HepG2 (cell line): ENCODE measurements at regions not wholly inside any gene's neighbourhood (a gene's known extent, or its start where the extent isn't known, plus 50 kb on each side); places are given as distances from the start of the nearest gene placed in this dataset.

Experiments used
- ATAC-seq: fragments of 200-7000 bp; cut with Tn5 transposase; 3 replicates; pipeline ENCODE4 v1.9.1; 2020; ENCODE audit warnings: mild to moderate bottlenecking, moderate library complexity
- BruUV-seq: library from RNA; stranded (reverse); fragments of 400-500 nt; replicated peaks from 2 replicates; lab custom pipeline; 2021; lab: Mats Ljungman, UMichigan
- CTCF ChIA-PET: fragments of 300-600 bp; formaldehyde crosslinking; extraction: SDS; loops from one replicate; lab custom pipeline; 2021; ENCODE audit warnings: low total read pairs, inconsistent platforms, low intra/inter-chr PET ratio; lab: Yijun Ruan, JAX
- POLR2A ChIA-PET: fragments of 350-600 bp; sonication (Branson Sonifier 250); formaldehyde crosslinking; loops from one replicate; lab custom pipeline; 2020; ENCODE audit warnings: antibody characterized with exemption, inconsistent platforms; lab: Yijun Ruan, JAX
- DNase-seq: peaks from one replicate; pipeline ENCODE4 v3.0.0-alpha.2; 2015; ENCODE audit warnings: low spot score
- FAIRE-seq: peaks from 3 replicates; lab custom pipeline; 2011; peaks lifted over from hg19 to GRCh38; lab: Jason Lieb, UNC
- H2AFZ ChIP-seq: one replicate; pipeline ENCODE4 v1.6.1; 2011; ENCODE audit warnings: low read length, inconsistent platforms
- H3K27ac ChIP-seq: fragments of 300-600 bp; 3 replicates; pipeline ENCODE4 v1.8.0; 2011; ENCODE audit warnings: mixed run types, mild to moderate bottlenecking, mixed read lengths, low read length, inconsistent platforms; ENCODE audit not compliant: insufficient read depth; ENCODE audit errors: extremely low read length
- H3K27me3 ChIP-seq, 2 experiments: fragments of 200-600 bp in 1 of 2; 2 replicates in 1 of 2; 3 replicates in 1 of 2; pipeline versions ENCODE4 v1.6.0 to v1.8.0; 2011; ENCODE audit warnings: low read length in 2 of 2, mild to moderate bottlenecking in 2 of 2, moderate library complexity in 2 of 2, inconsistent platforms in 1 of 2; ENCODE audit not compliant: insufficient read depth in 2 of 2, control insufficient read depth in 1 of 2
- H3K36me3 ChIP-seq, 2 experiments: fragments of 200-600 bp in 1 of 2; replicated peaks in 1 of 2; 2 replicates in 1 of 2; 3 replicates in 1 of 2; pipeline versions ENCODE4 v1.5.1 to v1.8.0; 2011; ENCODE audit warnings: low read length in 2 of 2, inconsistent platforms in 1 of 2; ENCODE audit not compliant: insufficient read depth in 2 of 2, control insufficient read depth in 1 of 2
- H3K4me1 ChIP-seq: 2 replicates; pipeline ENCODE4 v1.5.1; 2012; ENCODE audit warnings: low read length, inconsistent platforms; ENCODE audit not compliant: insufficient read depth
- H3K4me2 ChIP-seq: 2 replicates; pipeline ENCODE4 v1.6.0; 2011; ENCODE audit warnings: low read depth, low read length, inconsistent platforms
- H3K4me3 ChIP-seq, 3 experiments: fragments of 200-600 bp in 1 of 3; sonication (generic), shearing (Covaris generic) in 1 of 3; replicated peaks in 1 of 3; 2 replicates each; pipeline ENCODE4 v1.5.1; 2011 to 2016; ENCODE audit warnings: low read length in 3 of 3, inconsistent platforms in 2 of 3, low read depth in 2 of 3, mild to moderate bottlenecking in 2 of 3, control low read depth in 1 of 3, mixed read lengths in 1 of 3; ENCODE audit not compliant: insufficient read depth in 1 of 3
- H3K79me2 ChIP-seq: one replicate; pipeline ENCODE4 v1.6.1; 2011; ENCODE audit warnings: low read length, inconsistent platforms; ENCODE audit not compliant: insufficient read depth
- H3K9ac ChIP-seq: 2 replicates; pipeline ENCODE4 v1.6.0; 2011; ENCODE audit warnings: mild to moderate bottlenecking, low read depth, low read length, inconsistent platforms; ENCODE audit not compliant: insufficient read depth
- H3K9me3 ChIP-seq: 2 replicates; pipeline ENCODE4 v1.5.1; 2012; ENCODE audit warnings: mild to moderate bottlenecking, low read length
- H4K20me1 ChIP-seq: 2 replicates; pipeline ENCODE4 v1.6.0; 2011; ENCODE audit warnings: inconsistent platforms, mild to moderate bottlenecking, low read length, moderate library complexity; ENCODE audit not compliant: insufficient read depth
- AGO2 ChIP-seq: fragments of 200-400 bp; formaldehyde crosslinking; optimal IDR thresholded peaks from 2 replicates; pipeline ENCODE3; 2017; ENCODE audit warnings: mild to moderate bottlenecking, low read depth, low read length, moderate library complexity
- ARNT ChIP-seq: fragments of 450-650 bp; IDR thresholded peaks from 2 replicates; pipeline ENCODE4 v1.6.1; 2017
- ATF2 ChIP-seq: sonication (generic); formaldehyde crosslinking; IDR thresholded peaks from 2 replicates; pipeline ENCODE4 v1.4.0; 2020; ENCODE audit warnings: missing genetic modification reagents
- ATF7-NPFF ChIP-seq: sonication (generic); formaldehyde crosslinking; IDR thresholded peaks from 2 replicates; pipeline ENCODE4 v1.8.1; 2023; ENCODE audit warnings: mild to moderate bottlenecking, low read depth, missing genetic modification reagents, moderate library complexity
- CC2D1A ChIP-seq: sonication (generic); formaldehyde crosslinking; IDR thresholded peaks from 2 replicates; pipeline ENCODE4 v1.8.1; 2023; ENCODE audit warnings: mild to moderate bottlenecking, missing genetic modification reagents
- CHCHD3 ChIP-seq: sonication (generic); formaldehyde crosslinking; IDR thresholded peaks from 2 replicates; pipeline ENCODE4 v1.8.0; 2022; ENCODE audit warnings: mild to moderate bottlenecking, missing genetic modification reagents, moderate library complexity
- CHD4 ChIP-seq: fragments of 200-600 bp; sonication (generic); IDR thresholded peaks from 2 replicates; pipeline ENCODE4 v1.7.0; 2017; ENCODE audit warnings: mild to moderate bottlenecking, low read length, borderline replicate concordance
- KAT8 ChIP-seq: IDR thresholded peaks from 2 replicates; pipeline ENCODE4 v1.6.1; 2016; ENCODE audit warnings: missing genetic modification reagents, missing compliant biosample characterization
- NCOA2 ChIP-seq: sonication (generic); formaldehyde crosslinking; IDR thresholded peaks from 2 replicates; pipeline ENCODE4 v1.8.0; 2022; ENCODE audit warnings: inconsistent platforms
- NFE2L1 ChIP-seq: sonication (generic); formaldehyde crosslinking; IDR thresholded peaks from 2 replicates; pipeline ENCODE4 v1.4.0; 2020; ENCODE audit warnings: missing genetic modification reagents, mild to moderate bottlenecking, borderline replicate concordance
- PHF21A ChIP-seq: sonication (generic); formaldehyde crosslinking; IDR thresholded peaks from 2 replicates; pipeline ENCODE4 v1.5.0; 2020; ENCODE audit warnings: mild to moderate bottlenecking, missing genetic modification reagents
- PPARG ChIP-seq: conservative IDR thresholded peaks from 2 replicates; pipeline ENCODE4 v1.6.1; 2016; ENCODE audit warnings: missing biosample characterization, missing genetic modification reagents
- TOPORS ChIP-seq: sonication (generic); formaldehyde crosslinking; IDR thresholded peaks from 2 replicates; pipeline ENCODE4 v1.8.0; 2023; ENCODE audit warnings: mild to moderate bottlenecking, missing genetic modification reagents
- U2AF2 ChIP-seq: fragments of 200-400 bp; formaldehyde crosslinking; IDR thresholded peaks from 2 replicates; pipeline ENCODE4 v1.6.1; 2017; ENCODE audit warnings: low read depth, mild to moderate bottlenecking, low read length
- USF2 ChIP-seq, 2 experiments: sonication (generic) in 1 of 2; formaldehyde crosslinking in 1 of 2; IDR thresholded peaks; 2 replicates each; pipeline versions ENCODE4 v1.5.1 to v1.6.1; 2011 to 2020; ENCODE audit warnings: borderline replicate concordance in 1 of 2, low read depth in 1 of 2, low read length in 1 of 2, mild to moderate bottlenecking in 1 of 2, missing genetic modification reagents in 1 of 2, moderate library complexity in 1 of 2
- ZBTB7B ChIP-seq: sonication (generic); formaldehyde crosslinking; IDR thresholded peaks from 2 replicates; pipeline ENCODE4 v1.4.0; 2020; ENCODE audit warnings: missing genetic modification reagents
- ZNF180 ChIP-seq: sonication (generic); formaldehyde crosslinking; IDR thresholded peaks from 2 replicates; pipeline ENCODE4 v1.4.0; 2020; ENCODE audit warnings: low read depth, missing genetic modification reagents, borderline replicate concordance
- ZNF205 ChIP-seq: IDR thresholded peaks from 2 replicates; pipeline ENCODE4 v1.6.1; 2018; ENCODE audit warnings: missing biosample characterization, missing genetic modification reagents
- ZNF275 ChIP-seq: sonication (generic); formaldehyde crosslinking; IDR thresholded peaks from 2 replicates; pipeline ENCODE4 v1.8.0; 2022; ENCODE audit warnings: missing genetic modification reagents, mild to moderate bottlenecking, inconsistent platforms, borderline replicate concordance
- ZNF468 ChIP-seq: sonication (generic); formaldehyde crosslinking; IDR thresholded peaks from 2 replicates; pipeline ENCODE4 v1.8.0; 2022; ENCODE audit warnings: mild to moderate bottlenecking, moderate library complexity, missing genetic modification reagents
- ZNF720 ChIP-seq: sonication (generic); formaldehyde crosslinking; IDR thresholded peaks from 2 replicates; pipeline ENCODE4 v1.4.0; 2020; ENCODE audit warnings: missing genetic modification reagents
- WGBS: methylation state at CpG from one replicate; pipeline ENCODE4 v1.1.6; 2017; ENCODE audit warnings: low lambda C conversion rate; 5-methylcytosine and 5-hydroxymethylcytosine counted together
- in situ Hi-C: cut with HindIII; loops from 2 replicates; pipeline ENCODE4 v1.10.0; 2017; ENCODE audit warnings: low pct_unique_long_range_greater_than_20kb; ENCODE audit not compliant: extremely low pct_ligation_motif_present
- intact Hi-C: fragments of 100-400 bp; cut with micrococcal nuclease; formaldehyde crosslinking; loops from one replicate; pipeline ENCODE4 v1.10.0; 2022; ENCODE audit not compliant: unreplicated experiment

GRCh38 chr2:190591437-190591836 is 56.9 kb upstream of the NEMP2 start (continued):
- TF ChIP-seq ZNF275 (CRISPR knock-in tag) (no peak), USF2 (IDR thresholded peaks at IDR 0.05; ENCODE audit: low read depth, low read length) (no peak), USF2 (CRISPR knock-in tag; IDR thresholded peaks at IDR 0.05; ENCODE audit: borderline replicate concordance) (no peak)

GRCh38 chr2:190592831-190593230 is 56.1 kb upstream of the NAB1 start:
- DNase-seq = no peak
- ChIA-PET POLR2A (no interaction called here), CTCF (no interaction called here)
- in situ Hi-C loops = no loop called here
- H3K4me3 ChIP-seq = no peak overlapping the region
- WGBS = 88% methylated on average over 3 of the region's 3 CpGs
- H4K20me1 ChIP-seq = no peaks in the 10 kb centered on the region
- H3K27me3 ChIP-seq = no peaks in the 10 kb centered on the region
- no peaks in the 10 kb centered on the region for H3K36me3 ChIP-seq
- H3K4me2 ChIP-seq = no peak overlapping the region
- H3K9ac ChIP-seq = no peak overlapping the region
- H3K9me3 ChIP-seq = no peaks in the 10 kb centered on the region
- H3K4me1 ChIP-seq = no peaks in the 10 kb centered on the region
- H2AFZ ChIP-seq = no peak overlapping the region
- no peak for TF ChIP-seq NFE2L1 (CRISPR knock-in tag)
- TF ChIP-seq U2AF2 = no peak
- TF ChIP-seq KAT8 (CRISPR knock-in tag) = no peak
- no peak for TF ChIP-seq ZBTB7B
- TF ChIP-seq ZNF180 = no peak
- TF ChIP-seq ZNF205 = no peak
- no peak for TF ChIP-seq AGO2
- no peak for TF ChIP-seq PHF21A (CRISPR knock-in tag)
- TF ChIP-seq CHD4 = no peak
- TF ChIP-seq ATF2 = no peak
- no peak for TF ChIP-seq TOPORS (CRISPR knock-in tag)
- TF ChIP-seq CC2D1A (CRISPR knock-in tag) = no peak
- no peak for TF ChIP-seq ARNT
- no peak for TF ChIP-seq ZNF468 (CRISPR knock-in tag)
- TF ChIP-seq NCOA2 (CRISPR knock-in tag) = no peak
- no peak for TF ChIP-seq CHCHD3 (CRISPR knock-in tag)
- TF ChIP-seq PPARG (CRISPR knock-in tag) = no peak
- no peak for TF ChIP-seq ZNF720 (CRISPR knock-in tag)
- no peak for TF ChIP-seq ATF7-NPFF (CRISPR knock-in tag)
- TF ChIP-seq, all 625 proteins: peak for 0
- Histone ChIP-seq H3K79me2 (no peaks in the 10 kb centered on the region), H3K27ac (no peak overlapping the region)
- BruUV-seq = no TSS peak
- intact Hi-C loops = no loop called here
- ATAC-seq (no peak), FAIRE-seq (no peak)
